ENCODE measurements at regions not wholly inside any gene's neighbourhood (a gene's known extent, or its start where the extent isn't known, plus 50 kb on each side); places are given as distances from the start of the nearest gene placed in this dataset.

- no peak for DNase-seq (ENCODE audit: low read depth in 2 of 2)
- Histone ChIP-seq H3K27ac (ENCODE audit: insufficient read depth, low read length) (no peak overlapping the region), H2AFZ (ENCODE audit: low read length) (no peak overlapping the region), H4K20me1 (ENCODE audit: control insufficient read depth, extremely low read depth, insufficient read depth, low read length) (no peaks in the 10 kb centered on the region), H3K4me3 (replicated peaks in 1 of 4; ENCODE audit: control extremely low read depth in 1 of 4, insufficient read depth in 1 of 4, low read depth in 3 of 4, low read length in 4 of 4) (no peak overlapping the region), H3K4me2 (ENCODE audit: extremely low read depth, insufficient read depth, low read length) (no peak overlapping the region), H3K27me3 (ENCODE audit: control insufficient read depth, insufficient read depth, low read length) (no peaks in the 10 kb centered on the region), H3K36me3 (ENCODE audit: control insufficient read depth, insufficient read depth, low read length) (no peaks in the 10 kb centered on the region), H3K9me3 (ENCODE audit: control insufficient read depth, insufficient read depth, low read depth, low read length) (no peaks in the 10 kb centered on the region), H3K9ac (ENCODE audit: insufficient read depth, low read length) (no peak overlapping the region), H3K4me1 (ENCODE audit: control insufficient read depth, extremely low read depth, insufficient read depth, low read length) (no peaks in the 10 kb centered on the region), H3K79me2 (ENCODE audit: control insufficient read depth, insufficient read depth, low read length) (no peaks in the 10 kb centered on the region)
- TF ChIP-seq EZH2 (IDR thresholded peaks at IDR 0.05; ENCODE audit: low read length, missing control alignments) (no peak), CTCF (conservative IDR thresholded peaks at IDR 0.05 in 1 of 2, IDR thresholded peaks at IDR 0.05 in 1 of 2; ENCODE audit: low read depth in 1 of 2, low read length in 2 of 2) (no peak)
Observed at GRCh38 chr16:74160759-74161158, 135.9 kb upstream of the PSMD7 start.

- Histone ChIP-seq H3K36me3 (ENCODE audit: control insufficient read depth, insufficient read depth, low read length) (no peaks in the 10 kb centered on the region), H3K4me3 (replicated peaks in 1 of 4; ENCODE audit: control extremely low read depth in 1 of 4, insufficient read depth in 1 of 4, low read depth in 3 of 4, low read length in 4 of 4) (no peak overlapping the region), H3K27me3 (ENCODE audit: control insufficient read depth, insufficient read depth, low read length) (no peaks in the 10 kb centered on the region), H3K9me3 (ENCODE audit: control insufficient read depth, insufficient read depth, low read depth, low read length) (no peaks in the 10 kb centered on the region), H3K9ac (ENCODE audit: insufficient read depth, low read length) (no peak overlapping the region), H4K20me1 (ENCODE audit: control insufficient read depth, extremely low read depth, insufficient read depth, low read length) (no peaks in the 10 kb centered on the region), H3K79me2 (ENCODE audit: control insufficient read depth, insufficient read depth, low read length) (no peaks in the 10 kb centered on the region), H3K4me1 (ENCODE audit: control insufficient read depth, extremely low read depth, insufficient read depth, low read length) (no peaks in the 10 kb centered on the region), H3K4me2 (ENCODE audit: extremely low read depth, insufficient read depth, low read length) (no peak overlapping the region), H2AFZ (ENCODE audit: low read length) (no peak overlapping the region), H3K27ac (ENCODE audit: insufficient read depth, low read length) (no peak overlapping the region)
- TF ChIP-seq CTCF (conservative IDR thresholded peaks at IDR 0.05 in 1 of 2, IDR thresholded peaks at IDR 0.05 in 1 of 2; ENCODE audit: low read depth in 1 of 2, low read length in 2 of 2) (no peak), EZH2 (IDR thresholded peaks at IDR 0.05; ENCODE audit: low read length, missing control alignments) (no peak)
- no peak for DNase-seq (ENCODE audit: low read depth in 2 of 2)
Observed at GRCh38 chr16:74153773-74154172, 142.8 kb upstream of the PSMD7 start.

- Histone ChIP-seq H3K9ac (ENCODE audit: insufficient read depth, low read length) (no peak overlapping the region), H2AFZ (ENCODE audit: low read length) (no peak overlapping the region), H3K27me3 (ENCODE audit: control insufficient read depth, insufficient read depth, low read length) (no peaks in the 10 kb centered on the region), H3K9me3 (ENCODE audit: control insufficient read depth, insufficient read depth, low read depth, low read length) (no peaks in the 10 kb centered on the region), H3K36me3 (ENCODE audit: control insufficient read depth, insufficient read depth, low read length) (no peaks in the 10 kb centered on the region), H3K4me1 (ENCODE audit: control insufficient read depth, extremely low read depth, insufficient read depth, low read length) (no peaks in the 10 kb centered on the region), H3K4me2 (ENCODE audit: extremely low read depth, insufficient read depth, low read length) (no peak overlapping the region), H3K27ac (ENCODE audit: insufficient read depth, low read length) (no peak overlapping the region), H4K20me1 (ENCODE audit: control insufficient read depth, extremely low read depth, insufficient read depth, low read length) (no peaks in the 10 kb centered on the region), H3K4me3 (replicated peaks in 1 of 4; ENCODE audit: control extremely low read depth in 1 of 4, insufficient read depth in 1 of 4, low read depth in 3 of 4, low read length in 4 of 4) (no peak overlapping the region), H3K79me2 (ENCODE audit: control insufficient read depth, insufficient read depth, low read length) (no peaks in the 10 kb centered on the region)
- DNase-seq (ENCODE audit: low read depth in 2 of 2) = no peak
- no peak for TF ChIP-seq EZH2 (IDR thresholded peaks at IDR 0.05; ENCODE audit: low read length, missing control alignments)
- TF ChIP-seq CTCF (conservative IDR thresholded peaks at IDR 0.05 in 1 of 2, IDR thresholded peaks at IDR 0.05 in 1 of 2; ENCODE audit: low read depth in 1 of 2, low read length in 2 of 2) = no peak
Observed at GRCh38 chr16:74146643-74147042, 150.0 kb upstream of the PSMD7 start.

Measured in fibroblast of lung (primary cell).